ENCODE measurements at regions not wholly inside any gene's neighbourhood (a gene's known extent, or its start where the extent isn't known, plus 50 kb on each side); places are given as distances from the start of the nearest gene placed in this dataset.
A peak's percentile ranks its signal among the peaks of the same experiment; 100 is the strongest.

- Histone ChIP-seq H3K4me2 (ENCODE audit: low read length) (peak overlapping the region; percentile 27), H3K79me2 (ENCODE audit: insufficient read depth, low read length) (no peaks in the 10 kb centered on the region), H3K27ac (ENCODE audit: low read depth, low read length) (no peak overlapping the region), H4K20me1 (ENCODE audit: insufficient read depth) (no peaks in the 10 kb centered on the region), H3K4me1 (ENCODE audit: control insufficient read depth in 1 of 2, insufficient read depth in 2 of 2, low read length in 2 of 2) (peaks cover 0 to 11% of the 10 kb centered on the region in 2 experiments; a peak in 2 of 4 replicates), H2AFZ (ENCODE audit: low read depth, low read length, poor library complexity, severe bottlenecking) (no peak overlapping the region), H3K27me3 (ENCODE audit: insufficient read depth, low read length) (no peaks in the 10 kb centered on the region), H3K9me3 (ENCODE audit: control insufficient read depth in 1 of 2, insufficient read depth in 1 of 2, low read depth in 1 of 2, low read length in 2 of 2) (no peaks in the 10 kb centered on the region), H3K4me3 (replicated peaks in 1 of 2; ENCODE audit: low read depth in 1 of 2, low read length in 2 of 2) (no peak overlapping the region), H3K9ac (ENCODE audit: low read length) (no peak overlapping the region), H3K36me3 (ENCODE audit: control insufficient read depth in 1 of 2, insufficient read depth in 2 of 2, low read length in 2 of 2) (no peaks in the 10 kb centered on the region), H3K9me2 (ENCODE audit: insufficient read depth) (no peaks in the 10 kb centered on the region)
- intact Hi-C loops (cut with micrococcal nuclease) = no loop called here
- TF ChIP-seq JUND (IDR thresholded peaks at IDR 0.05) = peak; percentile 68; the same call in 1 of the 2 replicates
- TF ChIP-seq SP1 (IDR thresholded peaks at IDR 0.05; ENCODE audit: low read depth) = peak; percentile 47
- peak; percentile 73 for TF ChIP-seq FOSL1 (IDR thresholded peaks at IDR 0.05; ENCODE audit: low read depth)
- no peak for TF ChIP-seq YY1 (IDR thresholded peaks at IDR 0.05; ENCODE audit: extremely low read depth, insufficient replicate concordance, low read depth, low read length)
- no peak for TF ChIP-seq REST (IDR thresholded peaks at IDR 0.05; ENCODE audit: low read depth)
- peak; percentile 42; the same call in 1 of the 2 replicates for TF ChIP-seq CEBPB (IDR thresholded peaks at IDR 0.05; ENCODE audit: low read depth)
- TF ChIP-seq EGR1 (IDR thresholded peaks at IDR 0.05; ENCODE audit: low read depth) = no peak
- TF ChIP-seq MAX (IDR thresholded peaks at IDR 0.05) = peak; percentile 32; the same call in 1 of the 2 replicates
- peak; percentile 26 for DNase-seq (ENCODE audit: low read depth, low spot score)
- POLR2A ChIA-PET = no interaction called here
- CTCF ChIA-PET = no interaction called here
- RAD21 ChIA-PET (ENCODE audit: low non-redundant PET in 1 of 2, low total read pairs in 2 of 2, uncharacterized antibody in 2 of 2, unreplicated experiment in 2 of 2) = no interaction called here
- BruUV-seq (replicated peaks) = no TSS peak
- ATAC-seq = peak; percentile 60
Measured at GRCh38 chr3:169026543-169027182, 636.8 kb downstream of the MECOM start.
